Fibroblast of skin of right quadriceps (primary cell): ENCODE measurements at regions not wholly inside any gene's neighbourhood (a gene's known extent, or its start where the extent isn't known, plus 50 kb on each side); places are given as distances from the start of the nearest gene placed in this dataset.
"Not testable (repeated sequence)": the region's sequence is repeated elsewhere in the genome, so short reads cannot be mapped to it uniquely, and the experiment has no call there.

Experiments
- DNase-seq: peaks from one replicate; pipeline ENCODE4 v3.0.0-alpha.2; 2013

DNA sequence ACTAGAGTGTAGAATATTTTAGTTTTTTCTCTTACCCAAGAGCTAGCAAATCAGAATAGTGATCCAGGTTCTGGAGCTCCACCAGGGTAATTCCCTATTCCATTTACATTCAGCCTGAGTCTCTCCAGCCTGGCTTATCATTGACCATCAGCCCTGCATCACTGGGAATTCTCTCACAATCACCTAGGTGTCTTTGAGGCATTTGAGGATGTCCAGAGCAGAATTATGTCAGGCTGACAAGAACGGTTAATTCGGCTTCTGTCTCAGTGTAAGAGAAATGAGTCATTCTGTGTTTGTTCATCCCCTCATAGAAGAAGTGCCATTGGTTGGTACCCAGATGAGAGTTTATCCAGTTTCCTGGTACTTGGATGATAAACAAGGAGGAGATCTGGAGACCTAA, 180.5 kb downstream of the ZNF737 start:
- no peak for DNase-seq

DNA sequence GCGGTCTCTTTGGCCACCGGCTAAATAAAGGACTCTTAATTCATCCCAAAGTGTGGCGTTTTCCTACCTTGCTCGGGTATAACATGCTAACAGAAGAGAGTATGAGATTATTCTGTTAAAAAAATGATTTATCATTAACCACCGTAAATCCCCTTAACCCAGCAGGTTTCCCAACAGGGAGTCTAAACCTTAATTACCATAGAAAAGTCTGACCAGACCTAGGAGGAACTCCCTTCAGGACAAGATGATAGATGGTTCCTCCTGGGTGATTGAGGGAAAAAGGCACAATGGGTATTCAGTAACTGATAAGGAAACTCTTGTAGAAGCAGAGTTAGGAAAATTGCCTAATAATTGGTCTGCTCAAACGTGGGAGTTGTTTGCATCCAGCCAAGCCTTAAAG, 193.7 kb downstream of the ZNF737 start:
- DNase-seq, result no peak

DNA sequence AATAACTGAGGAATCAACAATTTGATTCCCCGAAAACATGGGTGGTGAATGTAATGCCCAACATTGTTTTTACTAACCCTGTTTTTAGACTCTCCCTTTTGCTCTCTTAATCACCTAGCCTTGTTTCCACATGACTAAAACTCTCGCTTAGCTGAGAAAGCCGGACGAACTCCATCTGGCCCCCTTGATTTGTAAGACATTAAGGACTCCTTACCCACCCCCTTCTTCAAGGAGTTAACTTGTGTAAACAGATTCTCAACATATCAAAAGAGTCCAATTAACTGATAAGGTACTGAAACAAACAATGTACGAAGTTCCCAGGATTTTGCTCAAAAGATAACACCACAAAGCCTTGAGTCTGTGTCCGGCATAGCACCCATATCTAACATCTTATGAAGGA, 194.3 kb downstream of the ZNF737 start:
- DNase-seq, result not testable (repeated sequence)

DNA sequence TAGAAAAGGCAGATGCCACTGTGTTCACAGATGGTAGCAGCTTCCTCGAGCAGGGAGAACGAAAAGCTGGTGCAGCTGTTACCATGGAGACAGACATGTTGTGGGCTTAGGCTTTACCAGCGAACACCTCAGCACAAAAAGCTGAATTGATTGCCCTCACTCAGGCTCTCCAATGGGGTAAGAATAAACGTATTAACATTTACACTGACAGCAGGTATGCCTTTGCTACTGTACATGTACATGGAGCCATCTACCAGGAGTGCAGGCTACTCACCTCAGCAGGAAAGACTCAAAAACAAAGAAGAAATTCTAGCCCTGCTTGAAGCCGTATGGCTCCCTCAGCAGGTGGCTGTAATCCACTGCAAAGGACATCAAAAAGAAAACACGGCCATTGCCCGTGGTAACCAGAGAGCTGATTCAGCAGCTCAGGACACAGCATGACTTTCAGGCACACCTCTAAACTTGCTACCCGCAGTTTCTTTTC, 197.7 kb downstream of the ZNF737 start:
- no peak for DNase-seq

DNA sequence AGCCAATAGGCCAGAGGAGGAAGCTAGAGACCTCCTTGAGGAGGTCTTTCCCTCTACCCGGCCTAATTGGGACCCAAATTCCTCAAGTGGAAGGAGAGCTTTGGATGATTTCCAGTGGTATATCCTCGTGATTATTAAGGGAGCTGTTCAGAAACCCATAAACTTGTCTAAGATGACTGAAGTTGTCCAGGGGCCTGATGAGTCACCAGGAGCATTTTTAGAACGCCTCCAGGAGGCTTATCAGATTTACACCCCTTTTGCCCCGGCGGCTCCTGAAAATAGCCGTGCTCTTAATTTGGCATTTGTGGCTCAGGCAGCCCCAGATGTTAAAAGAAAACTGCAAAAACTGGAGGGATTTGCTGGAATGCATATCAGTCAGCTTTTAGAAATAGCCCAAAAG, 198.1 kb downstream of the ZNF486 start:
- no peak for DNase-seq

DNA sequence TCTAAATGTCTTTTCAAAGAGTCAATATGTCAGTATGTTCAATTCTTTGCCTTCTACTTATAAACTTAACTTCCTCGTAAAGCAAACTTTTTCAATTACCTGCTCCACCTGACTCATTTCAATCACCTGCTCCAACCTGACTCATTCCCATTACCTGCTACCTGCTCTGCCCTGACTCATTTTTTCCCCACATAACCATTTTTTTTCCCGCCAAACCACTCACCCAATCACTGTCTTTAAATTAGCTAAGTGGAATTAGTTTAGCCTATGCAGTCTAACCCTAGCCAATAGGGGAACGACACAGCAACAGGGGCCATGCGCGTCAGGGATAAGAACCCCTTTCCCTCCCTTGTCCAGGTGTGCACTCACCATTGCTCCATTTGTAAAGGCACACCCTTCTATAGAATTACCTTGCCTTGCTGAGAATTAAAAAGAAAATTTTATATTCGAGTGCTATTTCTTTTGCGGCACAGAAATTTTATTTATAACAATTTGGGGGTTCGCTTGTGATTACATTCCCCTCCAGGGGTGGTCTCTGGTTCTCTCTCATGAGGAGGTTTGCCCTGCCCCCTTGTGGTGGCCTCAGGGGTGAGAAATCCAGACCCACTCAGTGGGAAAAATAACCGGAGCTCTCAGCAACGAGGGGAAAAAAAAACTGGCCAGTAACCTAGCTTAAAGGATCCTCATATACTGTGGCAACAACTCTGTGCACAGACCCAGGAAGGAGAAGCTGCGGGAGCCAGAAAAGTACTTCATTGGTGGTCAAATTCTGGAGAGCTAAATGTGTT, 193.1 kb downstream of the ZNF486 start:
- no peak for DNase-seq

DNA sequence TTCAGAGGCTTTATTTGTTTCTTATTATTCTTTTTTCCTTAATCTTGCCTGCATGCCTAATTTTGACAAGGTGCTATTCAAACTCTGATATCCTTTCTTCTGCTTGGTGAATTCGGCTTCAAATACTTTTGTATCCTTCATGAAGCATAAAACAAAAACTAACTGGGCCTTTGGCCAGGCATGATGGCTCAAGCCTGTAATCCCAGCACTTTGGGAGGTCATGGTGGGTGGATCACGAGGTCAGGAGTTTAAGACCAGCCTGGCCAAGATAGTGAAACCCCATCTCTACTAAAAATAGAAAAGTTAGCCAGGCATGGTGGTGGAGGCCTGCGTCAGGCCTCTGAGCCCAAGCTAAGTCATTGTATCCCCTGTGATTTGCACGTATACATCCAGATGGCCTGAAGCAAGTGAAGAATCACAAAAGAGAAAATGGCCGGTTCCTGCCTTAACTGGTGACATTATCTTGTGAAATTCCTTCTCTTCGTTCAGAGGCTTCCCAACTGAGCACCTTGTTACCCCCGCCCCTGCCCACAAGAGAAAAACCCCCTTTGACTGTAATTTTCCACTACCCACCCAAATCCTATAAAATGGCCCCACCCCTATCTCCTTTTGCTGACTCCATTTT, 191.9 kb downstream of the ZNF486 start:
- DNase-seq, result not testable (repeated sequence)

DNA sequence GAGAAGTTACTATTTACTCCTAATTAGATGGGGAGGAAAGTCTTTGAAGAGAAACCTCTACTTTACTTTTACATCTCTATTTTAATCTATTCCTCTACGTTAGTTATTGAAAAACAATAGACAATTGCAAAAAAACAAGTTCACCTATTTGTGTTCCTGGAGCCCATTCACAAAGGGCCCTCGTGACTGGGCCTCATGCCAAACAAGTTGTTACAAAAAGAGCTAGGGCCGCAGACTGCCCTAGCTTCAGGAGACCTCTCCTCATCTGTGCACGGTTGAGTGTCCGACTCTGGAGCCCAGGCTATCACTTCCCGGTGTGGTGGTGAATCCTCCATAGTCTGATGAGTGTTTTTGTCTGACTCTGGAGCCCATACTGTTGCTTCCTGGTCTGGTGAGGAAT, 190.9 kb downstream of the ZNF486 start:
- no peak for DNase-seq

DNA sequence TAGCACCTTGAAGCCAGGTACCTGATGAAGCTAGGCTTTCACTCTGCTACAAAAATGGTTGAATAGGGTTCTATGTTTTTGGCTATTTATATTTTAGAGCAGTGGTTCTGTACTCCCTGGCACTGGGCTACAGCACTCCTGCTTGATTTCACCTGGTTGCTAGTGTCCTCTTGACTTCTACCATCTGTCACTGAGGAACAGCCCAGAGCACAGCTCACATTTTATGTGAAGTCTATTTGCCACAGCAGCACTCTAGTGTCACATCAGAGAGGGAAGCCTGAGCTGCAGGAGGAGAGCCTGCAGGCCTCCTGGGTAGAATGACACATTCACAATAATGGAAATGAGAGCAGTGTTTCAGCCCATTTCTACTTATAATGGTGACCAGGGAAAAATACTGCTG, 184.2 kb downstream of the ZNF486 start:
- no peak for DNase-seq

DNA sequence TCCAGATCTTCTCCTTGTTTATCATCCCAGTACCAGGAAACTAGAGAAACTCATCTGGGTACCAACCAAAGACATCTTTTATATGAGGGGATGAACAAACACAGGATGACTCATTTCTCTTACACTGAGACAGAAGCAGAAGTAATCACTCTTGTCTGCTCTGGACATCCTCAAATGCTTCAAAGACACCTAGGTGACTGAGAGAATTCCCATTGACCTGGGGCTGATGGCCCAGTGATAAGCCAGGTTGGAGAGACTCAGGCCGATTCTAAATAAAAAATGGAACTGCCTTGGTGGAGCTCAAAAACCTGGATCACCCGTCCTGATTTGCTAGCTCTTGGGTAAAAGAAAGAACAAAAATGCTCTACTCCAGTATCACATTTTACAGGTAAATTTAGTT, 182.2 kb downstream of the ZNF486 start:
- DNase-seq, result no peak

DNA sequence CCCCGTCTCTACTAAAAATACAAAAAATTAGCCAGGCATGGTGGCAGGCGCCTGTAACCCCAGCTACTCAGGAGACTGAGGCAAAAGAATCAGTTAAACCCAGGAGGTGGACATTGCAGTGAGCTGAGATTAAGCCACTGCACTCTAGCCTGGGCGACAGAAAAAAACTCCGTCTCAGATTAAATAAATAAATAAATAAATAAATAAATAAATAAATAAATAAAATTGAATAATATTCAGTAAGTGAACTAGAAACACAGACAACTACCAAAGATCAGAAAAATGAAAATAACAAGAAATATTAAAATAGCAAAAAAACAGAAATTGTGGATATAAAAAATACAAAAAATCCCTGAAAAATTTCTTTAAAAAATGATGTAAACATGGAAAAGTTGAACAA, 172.4 kb downstream of the ZNF486 start:
- DNase-seq, result no peak

DNA sequence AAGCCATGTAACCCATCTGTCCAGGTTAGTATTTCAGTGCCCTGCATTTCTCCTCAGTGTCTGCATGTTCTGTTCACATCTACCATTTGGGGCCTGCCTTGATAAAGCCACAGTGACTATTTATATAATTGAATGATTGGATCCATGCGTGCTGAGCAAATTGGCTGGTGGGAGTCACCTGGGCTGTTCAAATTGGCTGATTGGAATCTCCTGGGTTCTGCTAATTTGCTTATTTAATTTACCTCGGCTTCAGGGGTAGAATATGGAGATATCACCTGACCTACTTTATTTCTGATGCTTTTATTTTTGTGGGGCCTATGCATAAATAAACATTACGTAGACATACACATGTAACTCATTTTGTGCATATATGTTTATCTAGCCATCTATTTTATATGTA, 167.7 kb downstream of the ZNF486 start:
- DNase-seq, result no peak

DNA sequence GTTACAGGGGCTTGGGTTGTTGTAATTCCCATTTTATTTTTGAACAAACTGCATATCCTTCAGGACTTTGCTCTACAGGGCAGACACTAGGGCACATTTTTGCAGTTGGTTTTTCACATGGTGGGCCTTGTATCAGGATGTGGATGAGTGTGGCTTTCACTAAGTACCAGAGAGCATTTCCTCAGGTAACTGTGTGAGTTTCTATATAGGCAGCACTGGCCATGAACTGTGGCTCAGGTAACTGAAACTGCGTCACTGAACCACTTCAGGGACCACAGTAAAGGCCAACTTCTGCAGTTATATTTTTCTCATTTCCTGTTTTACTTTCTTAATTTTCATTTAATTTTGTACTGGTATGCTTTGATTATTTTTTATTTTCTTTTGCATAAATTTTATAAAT, 166.5 kb downstream of the ZNF486 start:
- DNase-seq, result no peak

DNA sequence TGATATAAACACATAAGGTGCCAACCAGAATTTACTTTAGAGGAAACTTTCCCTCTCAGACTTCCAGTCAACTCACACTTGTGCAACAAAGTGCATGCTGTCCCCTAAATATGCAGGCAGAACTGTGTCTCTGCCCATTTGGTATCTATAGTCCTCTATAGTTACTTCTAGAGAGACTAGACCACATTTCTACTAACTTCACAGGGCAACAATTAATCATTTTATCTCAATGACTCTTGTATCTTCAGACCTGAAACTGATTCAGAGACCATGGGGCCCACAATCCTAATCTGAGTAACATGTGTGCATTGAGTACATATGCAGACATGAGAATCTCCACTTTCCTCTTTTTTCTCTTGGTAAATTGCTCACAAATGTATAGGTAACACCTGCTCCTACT, 158.1 kb downstream of the ZNF486 start:
- no peak for DNase-seq

DNA sequence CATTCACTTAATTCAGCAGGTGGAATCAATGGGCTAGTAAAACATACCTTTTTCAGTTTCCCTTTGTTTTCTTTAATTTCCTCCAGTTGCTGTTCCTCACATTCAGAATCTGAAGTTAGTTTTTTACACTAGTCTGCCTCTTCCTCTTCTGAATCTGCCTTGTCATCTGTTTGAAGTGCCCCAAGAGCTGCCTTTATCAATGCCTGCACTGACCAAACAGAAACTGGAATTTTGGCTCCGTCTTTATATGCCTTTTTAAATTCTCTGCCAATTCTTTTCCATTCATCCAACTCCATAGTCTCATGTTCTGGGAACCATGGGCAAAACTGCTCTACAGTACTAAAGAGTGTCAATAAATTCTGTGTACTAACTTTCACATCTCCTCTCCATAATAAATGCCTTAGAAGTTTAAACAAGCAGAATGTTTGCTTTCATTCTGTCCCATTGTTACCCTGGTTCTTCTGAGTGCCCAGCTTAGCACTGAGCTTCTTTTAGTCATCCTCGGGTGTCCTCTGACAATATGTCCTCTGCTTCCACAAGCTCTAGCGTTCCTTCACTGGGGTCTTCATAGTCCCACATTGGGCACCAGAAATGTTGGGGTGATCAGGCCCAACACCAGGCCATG, 154.2 kb downstream of the ZNF486 start:
- no peak for DNase-seq

DNA sequence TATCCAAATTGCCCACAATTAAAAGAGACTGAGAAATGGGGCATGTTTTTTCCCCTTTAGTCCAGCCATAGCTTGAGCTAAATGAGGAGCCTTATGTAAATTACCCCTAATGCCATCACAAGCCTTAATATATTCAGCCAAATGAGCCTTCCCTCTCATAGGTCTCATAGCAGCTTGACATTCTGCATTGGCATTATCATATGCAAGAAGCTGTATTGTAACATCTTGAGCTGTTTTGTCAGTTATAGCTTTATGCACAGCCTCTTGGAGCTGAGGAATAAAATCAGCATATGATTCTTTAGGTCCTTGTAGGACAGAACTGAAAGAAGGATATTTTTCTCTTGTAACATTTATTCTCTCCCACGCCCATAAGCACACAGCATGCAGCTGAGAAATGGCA, 153.2 kb downstream of the ZNF486 start:
- DNase-seq, result no peak

DNA sequence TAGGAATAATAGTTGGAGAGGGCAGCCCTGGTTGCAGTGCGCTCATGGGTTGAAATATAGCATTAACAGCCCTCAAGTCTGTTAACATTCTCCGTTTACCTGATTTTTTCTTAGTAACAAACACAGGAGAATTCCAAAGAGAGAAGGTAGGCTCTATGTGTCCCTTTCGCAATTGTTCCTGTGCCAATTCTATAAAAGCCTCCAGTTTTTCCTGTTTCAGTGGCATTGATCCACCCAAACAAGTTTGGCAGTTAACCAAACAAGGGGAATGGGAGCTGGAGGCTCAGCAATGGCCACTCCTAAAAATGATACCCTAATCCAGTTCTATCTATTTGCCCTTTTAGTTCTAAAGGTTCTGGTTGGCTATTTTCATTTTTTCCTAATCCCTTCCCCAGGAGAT, 151.6 kb downstream of the ZNF486 start:
- no peak for DNase-seq

DNA sequence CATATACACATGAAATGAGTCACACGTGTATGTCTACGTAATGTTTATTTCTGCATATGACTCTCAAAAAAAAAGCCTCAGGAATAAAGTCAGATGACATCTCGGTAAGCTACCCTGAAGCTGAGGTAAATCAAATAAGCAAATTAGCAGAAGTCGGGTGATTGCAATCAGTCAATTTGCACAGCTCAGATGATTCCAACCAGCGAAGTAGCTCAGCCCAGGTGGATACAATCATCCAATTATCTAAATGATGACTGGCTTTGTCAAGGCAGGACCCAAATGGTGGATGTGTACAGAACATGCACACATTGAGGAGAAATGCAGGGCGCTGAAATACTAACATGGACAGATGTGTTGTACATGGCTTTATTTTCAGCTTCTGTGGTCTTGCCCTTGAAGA, 148.5 kb downstream of the ZNF486 start:
- DNase-seq, result no peak

DNA sequence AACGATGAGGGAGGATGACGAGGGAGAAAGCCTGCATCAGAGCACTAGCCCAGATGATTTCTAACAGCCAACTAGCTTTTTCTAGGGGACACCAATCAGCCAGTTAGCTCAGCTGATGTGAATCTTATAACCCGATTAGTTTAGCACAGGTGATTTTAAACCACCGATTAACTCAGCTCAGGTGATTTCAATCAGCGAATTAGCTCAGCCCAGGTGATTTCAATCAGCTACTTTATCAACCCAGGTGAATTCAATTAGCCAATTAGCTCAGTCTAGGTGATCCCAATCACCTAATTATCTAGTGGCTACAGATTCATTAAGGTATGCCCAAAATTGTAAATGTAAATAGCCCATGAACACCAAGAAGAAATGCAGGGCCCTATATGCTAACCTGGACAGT, 146.9 kb downstream of the ZNF486 start:
- no peak for DNase-seq

DNA sequence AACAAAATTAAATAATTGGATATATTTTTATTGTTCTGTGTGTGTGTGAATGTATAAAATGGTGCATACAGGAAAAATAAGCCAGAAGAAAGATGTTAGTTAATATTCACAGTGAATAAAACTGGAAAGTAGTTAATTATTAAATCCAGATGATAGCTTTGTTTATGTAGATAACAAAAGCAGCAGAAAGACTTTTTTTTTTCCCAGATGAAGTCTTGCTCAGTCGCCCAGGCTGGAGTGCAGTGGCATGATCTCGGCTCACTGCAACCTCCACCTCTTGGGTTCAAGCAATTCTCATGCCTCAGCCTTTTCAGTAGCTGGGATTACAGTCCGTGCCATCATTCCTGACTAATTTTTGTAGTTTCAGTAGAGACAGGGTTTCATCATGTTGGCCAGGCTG, 140.1 kb downstream of the ZNF486 start:
- no peak for DNase-seq

DNA sequence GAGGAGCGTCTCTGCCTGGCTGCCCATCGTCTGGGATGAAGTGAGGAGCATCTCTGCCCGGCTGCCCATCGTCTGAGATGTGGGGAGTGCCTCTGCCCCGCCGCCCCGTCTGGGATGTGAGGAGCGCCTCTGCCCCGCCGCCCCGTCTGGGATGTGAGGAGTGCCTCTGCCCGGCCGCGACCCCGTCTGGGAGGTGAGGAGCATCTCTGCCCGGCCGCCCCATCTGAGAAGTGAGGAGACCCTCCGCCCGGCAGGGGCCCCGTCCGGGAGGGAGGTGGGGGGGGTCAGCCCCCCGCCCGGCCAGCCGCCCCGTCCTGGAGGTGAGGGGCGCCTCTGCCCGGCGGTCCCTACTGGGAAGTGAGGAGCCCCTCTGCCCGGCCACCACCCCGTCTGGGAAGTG, 129.3 kb downstream of the ZNF486 start:
- not testable (repeated sequence) for DNase-seq

DNA sequence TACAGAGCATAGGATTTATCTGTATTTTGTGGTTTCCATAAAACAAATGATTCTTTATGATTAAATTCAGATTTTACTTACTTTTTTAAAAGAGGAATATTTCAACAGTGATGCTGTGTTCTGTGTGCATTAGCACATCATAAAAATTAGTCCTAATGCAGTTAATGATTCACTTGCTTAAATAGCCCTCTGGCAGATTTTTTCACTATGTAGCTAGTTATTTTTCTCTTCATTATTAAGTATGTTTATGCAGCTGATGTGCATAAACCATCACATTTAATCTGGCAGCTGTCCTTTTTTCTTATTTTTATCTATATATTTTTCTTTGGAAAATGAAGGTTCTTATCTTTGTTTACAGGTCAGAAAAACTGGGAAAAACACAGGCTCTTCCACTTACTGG, 127.2 kb downstream of the ZNF486 start:
- no peak for DNase-seq

DNA sequence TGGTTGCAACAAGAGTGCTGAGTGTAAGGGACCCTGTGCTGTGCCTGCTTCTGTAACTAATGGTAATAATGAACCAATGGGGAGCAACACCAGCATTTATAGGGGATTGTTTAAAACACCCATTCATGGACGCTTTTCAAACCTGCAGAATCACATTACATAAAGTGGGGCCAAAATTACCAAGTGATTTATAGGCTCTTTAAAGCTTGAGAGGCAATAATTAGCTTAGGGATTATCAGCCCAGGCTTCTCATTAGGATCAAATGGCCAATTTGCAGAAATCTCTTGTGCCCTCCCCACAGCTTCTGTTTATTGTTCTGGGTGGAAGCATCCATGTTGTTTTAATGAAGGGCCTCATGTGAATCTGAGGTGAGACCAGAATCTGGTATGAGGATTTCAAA, 125.5 kb downstream of the ZNF486 start:
- DNase-seq, result not testable (repeated sequence)

DNA sequence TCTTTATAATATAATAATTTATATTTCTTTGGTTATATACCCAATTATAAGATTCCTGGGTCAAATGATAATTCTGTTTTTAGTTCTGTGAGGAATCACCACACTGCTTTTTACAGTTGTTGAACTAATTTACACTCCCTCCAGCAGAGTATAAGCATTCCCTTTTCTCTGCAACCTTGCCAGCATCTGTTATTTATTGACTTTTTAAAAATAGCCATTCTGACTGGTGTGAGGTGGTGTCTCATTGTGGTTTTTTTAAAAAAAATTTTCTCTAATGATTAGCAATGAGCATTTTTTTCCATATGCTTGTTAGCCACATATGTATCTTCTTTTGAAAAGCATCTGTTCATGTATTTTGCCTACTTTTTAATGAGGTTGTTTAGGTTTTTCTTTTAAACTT, 122.2 kb downstream of the ZNF486 start:
- no peak for DNase-seq
